Osteoblast (primary cell): ENCODE measurements at regions not wholly inside any gene's neighbourhood (a gene's known extent, or its start where the extent isn't known, plus 50 kb on each side); places are given as distances from the start of the nearest gene placed in this dataset.
A peak's percentile ranks its signal among the peaks of the same experiment; 100 is the strongest.

Experiments
- DNase-seq: peaks from one replicate; pipeline ENCODE4 v3.0.0; 2011; ENCODE audit warnings: low spot score, mixed read lengths; ENCODE audit not compliant: insufficient read length; ENCODE audit errors: missing footprints
- H2AFZ ChIP-seq: 2 replicates; pipeline ENCODE4 v1.6.0; 2011; ENCODE audit warnings: mild to moderate bottlenecking, low read length
- H3K27ac ChIP-seq: 2 replicates; pipeline ENCODE4 v1.5.1; 2011; ENCODE audit warnings: mild to moderate bottlenecking, low read depth, low read length, moderate library complexity
- H3K27me3 ChIP-seq: 2 replicates; pipeline ENCODE4 v1.6.0; 2012; ENCODE audit warnings: mild to moderate bottlenecking, control low read depth, inconsistent platforms, low read length, moderate library complexity; ENCODE audit not compliant: insufficient read depth
- H3K36me3 ChIP-seq: 2 replicates; pipeline ENCODE4 v1.5.1; 2011; ENCODE audit warnings: mild to moderate bottlenecking, low read length, control low read depth, moderate library complexity; ENCODE audit not compliant: insufficient read depth
- H3K4me1 ChIP-seq: 2 replicates; pipeline ENCODE4 v1.5.1; 2011; ENCODE audit warnings: mild to moderate bottlenecking, low read length, control low read depth, moderate library complexity; ENCODE audit not compliant: insufficient read depth
- H3K4me2 ChIP-seq: 2 replicates; pipeline ENCODE4 v1.6.0; 2011; ENCODE audit warnings: mild to moderate bottlenecking, low read length; ENCODE audit not compliant: insufficient read depth
- H3K4me3 ChIP-seq: fragments of 200-600 bp; sonication (generic); 3 replicates; pipeline ENCODE4 v1.5.1; 2012; ENCODE audit warnings: mild to moderate bottlenecking, low read length, inconsistent platforms; ENCODE audit not compliant: insufficient read depth
- H3K79me2 ChIP-seq: 2 replicates; pipeline ENCODE4 v1.6.0; 2012; ENCODE audit warnings: mild to moderate bottlenecking, low read length, control low read depth, inconsistent platforms; ENCODE audit not compliant: insufficient read depth
- H3K9me3 ChIP-seq: 2 replicates; pipeline ENCODE4 v1.5.1; 2011; ENCODE audit warnings: low read depth, low read length, control low read depth
- H4K20me1 ChIP-seq: 2 replicates; pipeline ENCODE4 v1.6.0; 2012; ENCODE audit warnings: mild to moderate bottlenecking, low read length, control low read depth; ENCODE audit not compliant: insufficient read depth
- CTCF ChIP-seq: IDR thresholded peaks from 2 replicates; pipeline ENCODE4 v1.5.1; 2011; ENCODE audit warnings: mild to moderate bottlenecking, low read depth, low read length, moderate library complexity; ENCODE audit errors: extremely low read depth

GRCh38 chr5:173451031-173451430 lies 122.8 kb upstream of the STC2 start:
- peak; percentile 44 for TF ChIP-seq CTCF
- DNase-seq: no peak
- H3K9me3 ChIP-seq: no peaks in the 10 kb centered on the region
- no peaks in the 10 kb centered on the region for H4K20me1 ChIP-seq
- H2AFZ ChIP-seq: no peak overlapping the region
- H3K4me3 ChIP-seq: no peak overlapping the region
- peak overlapping the region; percentile 98 for H3K27ac ChIP-seq
- H3K27me3 ChIP-seq: no peaks in the 10 kb centered on the region
- H3K79me2 ChIP-seq: no peaks in the 10 kb centered on the region
- H3K36me3 ChIP-seq: no peaks in the 10 kb centered on the region
- peaks cover 45% of the 10 kb centered on the region for H3K4me1 ChIP-seq
- H3K4me2 ChIP-seq: no peak overlapping the region

GRCh38 chr5:173450188-173450587 lies 122.0 kb upstream of the STC2 start:
- Histone ChIP-seq H4K20me1 (no peaks in the 10 kb centered on the region), H3K9me3 (no peaks in the 10 kb centered on the region), H2AFZ (no peak overlapping the region), H3K27me3 (no peaks in the 10 kb centered on the region), H3K27ac (peak overlapping the region; percentile 98), H3K79me2 (no peaks in the 10 kb centered on the region), H3K4me3 (no peak overlapping the region), H3K4me2 (no peak overlapping the region), H3K36me3 (no peaks in the 10 kb centered on the region), H3K4me1 (peaks cover 40% of the 10 kb centered on the region)
- TF ChIP-seq CTCF: no peak
- DNase-seq: no peak

GRCh38 chr5:173448856-173449255 lies 120.6 kb upstream of the STC2 start:
- Histone ChIP-seq H4K20me1 (no peaks in the 10 kb centered on the region), H3K79me2 (no peaks in the 10 kb centered on the region)

GRCh38 chr5:173443971-173444370 lies 115.8 kb upstream of the STC2 start:
- Histone ChIP-seq H3K27ac (no peak overlapping the region), H3K4me3 (no peak overlapping the region), H4K20me1 (no peaks in the 10 kb centered on the region), H2AFZ (no peak overlapping the region), H3K9me3 (no peaks in the 10 kb centered on the region), H3K4me1 (peaks cover 10% of the 10 kb centered on the region), H3K79me2 (no peaks in the 10 kb centered on the region), H3K4me2 (no peak overlapping the region), H3K36me3 (no peaks in the 10 kb centered on the region), H3K27me3 (no peaks in the 10 kb centered on the region)
- no peak for DNase-seq
- TF ChIP-seq CTCF: no peak

More at GRCh38 chr5:173448856-173449255, 120.6 kb upstream of the STC2 start:
- Histone ChIP-seq H3K27ac (no peak overlapping the region), H3K4me3 (no peak overlapping the region), H2AFZ (no peak overlapping the region), H3K4me1 (peaks cover 27% of the 10 kb centered on the region), H3K36me3 (no peaks in the 10 kb centered on the region), H3K4me2 (no peak overlapping the region), H3K27me3 (no peaks in the 10 kb centered on the region), H3K9me3 (no peaks in the 10 kb centered on the region)
- DNase-seq: no peak
- TF ChIP-seq CTCF: no peak
